CD4-positive, alpha-beta memory T cell (primary cell): ENCODE measurements at regions not wholly inside any gene's neighbourhood (a gene's known extent, or its start where the extent isn't known, plus 50 kb on each side); places are given as distances from the start of the nearest gene placed in this dataset.

Experiments
- CTCF ChIA-PET: fragments of 350-600 bp; sonication (Branson Sonifier 250); formaldehyde crosslinking; loops from one replicate; lab custom pipeline; 2021; ENCODE audit warnings: inconsistent platforms; ENCODE audit not compliant: partially characterized antibody; lab: Charles Lee
- POLR2A ChIA-PET: fragments of 350-600 bp; sonication (Branson Sonifier 250); formaldehyde crosslinking; loops from one replicate; lab custom pipeline; 2021; ENCODE audit not compliant: partially characterized antibody; lab: Charles Lee
- DNase-seq, 5 donors: peaks; one replicate each; pipeline versions ENCODE4 v3.0.0 to v3.0.0-alpha.2; 2020 to 2022; ENCODE audit warnings: mixed read lengths in 1 of 5
- H3K27ac ChIP-seq: one replicate; pipeline ENCODE4 v1.7.0; 2013; ENCODE audit warnings: low read depth, low read length
- H3K27me3 ChIP-seq: 2 replicates; pipeline ENCODE4 v1.7.0; 2013; ENCODE audit warnings: mild to moderate bottlenecking, low read length, moderate library complexity; ENCODE audit not compliant: insufficient read depth
- H3K36me3 ChIP-seq: 2 replicates; pipeline ENCODE4 v1.7.0; 2013; ENCODE audit warnings: mild to moderate bottlenecking, low read length, moderate library complexity; ENCODE audit not compliant: insufficient read depth
- H3K4me1 ChIP-seq: 2 replicates; pipeline ENCODE4 v1.7.0; 2013; ENCODE audit warnings: mild to moderate bottlenecking, low read length, moderate library complexity; ENCODE audit not compliant: insufficient read depth
- H3K4me3 ChIP-seq, 2 donors: one replicate each; pipeline ENCODE4 v1.7.0; 2013; ENCODE audit warnings: low read length in 2 of 2, mild to moderate bottlenecking in 1 of 2
- H3K9me3 ChIP-seq, 2 donors: one replicate each; pipeline ENCODE4 v1.7.0; 2013; ENCODE audit warnings: low read length in 2 of 2, control low read depth in 1 of 2; ENCODE audit not compliant: control insufficient read depth in 1 of 2
- H3K27ac Mint-ChIP-seq, 7 donors: one replicate each; pipeline ENCODE4 v1.8.0; 2020 to 2021; ENCODE audit warnings: mixed read lengths in 7 of 7, mild to moderate bottlenecking in 6 of 7, inconsistent platforms in 3 of 7, moderate library complexity in 3 of 7
- H3K27me3 Mint-ChIP-seq, 2 donors: one replicate each; pipeline ENCODE4 v1.8.0; 2020 to 2021; ENCODE audit warnings: mixed read lengths in 2 of 2
- H3K36me3 Mint-ChIP-seq, 2 donors: one replicate each; pipeline ENCODE4 v1.8.0; 2020 to 2021; ENCODE audit warnings: mixed read lengths in 2 of 2, inconsistent platforms in 1 of 2, mild to moderate bottlenecking in 1 of 2
- H3K4me1 Mint-ChIP-seq, 4 donors: one replicate each; pipeline ENCODE4 v1.8.0; 2020 to 2021; ENCODE audit warnings: mixed read lengths in 4 of 4, mild to moderate bottlenecking in 1 of 4
- H3K4me3 Mint-ChIP-seq, 8 donors: one replicate each; pipeline ENCODE4 v1.8.0; 2020 to 2021; ENCODE audit warnings: mixed read lengths in 8 of 8, mild to moderate bottlenecking in 7 of 8, moderate library complexity in 6 of 8, inconsistent platforms in 3 of 8
- H3K9me3 Mint-ChIP-seq, 8 donors: one replicate each; pipeline ENCODE4 v1.8.0; 2020 to 2021; ENCODE audit warnings: mixed read lengths in 8 of 8, mild to moderate bottlenecking in 5 of 8, inconsistent platforms in 3 of 8, moderate library complexity in 1 of 8
- intact Hi-C: fragments of 100-400 bp; cut with micrococcal nuclease; formaldehyde crosslinking; loops from one replicate; pipeline ENCODE4 v1.15.1; 2023

- no peak overlapping the region for H3K4me3 ChIP-seq
- H3K27me3 ChIP-seq, result no peaks in the 10 kb centered on the region
- no peak overlapping the region for H3K4me3 Mint-ChIP-seq
- intact Hi-C loops, result no loop called here
- no peak overlapping the region for H3K27ac Mint-ChIP-seq
- DNase-seq, result no peak
- no peaks in the 10 kb centered on the region for H3K4me1 Mint-ChIP-seq
- no peaks in the 10 kb centered on the region for H3K36me3 ChIP-seq
- H3K9me3 ChIP-seq, result no peaks in the 10 kb centered on the region
- no peak overlapping the region for H3K27ac ChIP-seq
- ChIA-PET CTCF (no interaction called here), POLR2A (no interaction called here)
- peaks cover 0 to 3% (median 0%) of the 10 kb centered on the region in 8 donors for H3K9me3 Mint-ChIP-seq
- no peaks in the 10 kb centered on the region for H3K27me3 Mint-ChIP-seq
- H3K4me1 ChIP-seq, result no peaks in the 10 kb centered on the region
- no peaks in the 10 kb centered on the region for H3K36me3 Mint-ChIP-seq
These were observed 202.9 kb upstream of the SOX4 start for GRCh38 chr6:21390532-21391213.

DNA sequence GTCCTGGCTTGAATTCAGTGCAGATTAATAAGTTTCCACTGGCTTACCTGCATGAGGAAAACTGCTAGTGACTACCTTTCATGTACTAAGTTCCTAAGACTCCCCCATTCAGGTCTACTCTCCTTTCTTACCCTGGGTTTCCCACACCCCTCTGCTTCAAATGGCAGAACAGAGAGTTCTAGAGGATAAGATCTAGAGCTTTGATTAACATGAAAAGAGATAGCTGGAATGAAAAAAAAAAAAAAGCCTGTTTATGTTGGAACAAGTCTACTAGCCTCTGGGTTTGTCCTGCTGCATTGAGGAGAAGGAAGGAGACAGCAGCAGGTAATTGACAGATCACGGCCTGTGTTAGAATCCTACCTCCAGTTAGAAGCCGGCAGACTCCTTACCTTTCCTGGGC is 201.4 kb upstream of the SOX4 start:
- CTCF ChIA-PET, result no interaction called here
- POLR2A ChIA-PET, result no interaction called here

DNA sequence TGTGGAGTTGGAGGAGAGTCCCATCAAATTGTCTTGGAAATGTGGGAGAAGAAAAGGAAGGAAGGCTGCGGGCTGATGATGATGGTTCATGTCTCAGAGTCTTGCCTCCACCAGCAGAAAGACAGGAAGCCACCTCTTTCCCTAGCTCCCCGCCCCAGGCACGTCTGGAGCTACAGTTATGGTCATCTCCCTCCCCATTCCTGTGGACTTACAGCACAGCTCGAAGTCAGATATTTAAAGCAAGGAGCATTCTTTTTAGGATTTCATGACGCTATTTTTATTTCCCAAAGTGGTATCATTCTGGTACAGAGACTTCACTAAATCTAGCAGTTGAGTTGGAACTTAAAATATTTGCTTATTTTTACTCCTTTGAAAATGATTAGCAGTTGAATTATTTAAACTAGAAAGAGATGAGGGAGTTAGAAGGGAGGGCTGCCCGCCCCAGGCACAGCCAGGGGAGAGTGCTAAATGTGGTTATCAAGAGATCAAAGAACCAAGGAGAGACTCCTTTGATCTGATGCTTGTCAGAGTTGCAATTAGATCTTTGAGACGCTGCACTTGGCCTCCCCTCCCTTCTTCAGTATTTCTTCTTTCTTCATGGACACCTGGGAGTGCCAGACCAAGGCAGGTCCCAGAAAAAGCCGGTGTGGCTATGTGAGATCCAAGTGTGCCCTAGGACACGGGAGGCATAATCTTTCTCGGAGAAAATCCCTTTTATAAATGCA is 199.9 kb upstream of the SOX4 start:
- Histone ChIP-seq H3K27me3 (no peaks in the 10 kb centered on the region), H3K4me1 (no peaks in the 10 kb centered on the region), H3K4me3 (no peak overlapping the region), H3K9me3 (no peaks in the 10 kb centered on the region), H3K27ac (no peak overlapping the region), H3K36me3 (no peaks in the 10 kb centered on the region)
- no peak for DNase-seq
- Mint-ChIP-seq H3K4me1 (no peaks in the 10 kb centered on the region), H3K4me3 (no peak overlapping the region), H3K9me3 (no peaks in the 10 kb centered on the region), H3K27me3 (peaks cover 0 to 2% of the 10 kb centered on the region in 2 donors), H3K36me3 (no peaks in the 10 kb centered on the region), H3K27ac (no peak overlapping the region)
- intact Hi-C loops, result no loop called here
- POLR2A ChIA-PET, result no interaction called here
- CTCF ChIA-PET, result no interaction called here

More for the DNA sequence above, 201.4 kb upstream of the SOX4 start:
- no peak for DNase-seq
- intact Hi-C loops, result no loop called here
- peaks cover 0 to 2% of the 10 kb centered on the region in 2 donors for H3K27me3 Mint-ChIP-seq
- H3K9me3 Mint-ChIP-seq, result peaks cover 0 to 3% (median 0%) of the 10 kb centered on the region in 8 donors
- H3K36me3 Mint-ChIP-seq, result no peaks in the 10 kb centered on the region
- no peaks in the 10 kb centered on the region for H3K4me1 Mint-ChIP-seq
- Histone ChIP-seq H3K9me3 (no peaks in the 10 kb centered on the region), H3K4me1 (no peaks in the 10 kb centered on the region), H3K27me3 (no peaks in the 10 kb centered on the region), H3K36me3 (no peaks in the 10 kb centered on the region), H3K27ac (no peak overlapping the region), H3K4me3 (no peak overlapping the region)
- no peak overlapping the region for H3K4me3 Mint-ChIP-seq
- H3K27ac Mint-ChIP-seq, result no peak overlapping the region

DNA sequence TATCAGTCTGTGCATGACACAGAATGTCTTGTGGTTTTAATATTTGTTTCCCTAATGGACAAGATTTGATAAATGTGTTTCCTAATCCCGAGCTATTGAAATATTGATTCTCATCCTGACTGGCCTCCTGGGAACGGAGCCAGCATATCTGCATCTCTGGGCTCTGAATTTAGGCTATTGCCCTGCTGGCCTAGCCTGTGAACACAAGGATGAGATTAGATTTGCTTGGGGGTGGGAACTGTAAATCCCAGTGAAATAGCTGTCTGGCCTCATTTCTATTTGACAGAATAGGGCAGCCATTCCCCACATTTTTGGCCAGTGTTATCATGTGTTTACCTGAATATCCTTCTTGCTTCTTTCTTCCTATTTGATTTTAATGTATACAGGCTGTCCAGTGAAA is 198.4 kb upstream of the SOX4 start:
- CTCF ChIA-PET, result no interaction called here
- no peak overlapping the region for H3K27ac Mint-ChIP-seq
- no peaks in the 10 kb centered on the region for H3K4me1 Mint-ChIP-seq
- H3K4me3 Mint-ChIP-seq, result no peak overlapping the region
- Histone ChIP-seq H3K4me3 (no peak overlapping the region), H3K36me3 (no peaks in the 10 kb centered on the region), H3K27ac (no peak overlapping the region), H3K27me3 (no peaks in the 10 kb centered on the region), H3K4me1 (no peaks in the 10 kb centered on the region), H3K9me3 (no peaks in the 10 kb centered on the region)
- H3K9me3 Mint-ChIP-seq, result no peaks in the 10 kb centered on the region
- H3K36me3 Mint-ChIP-seq, result no peaks in the 10 kb centered on the region
- DNase-seq, result no peak
- peaks cover 0 to 2% of the 10 kb centered on the region in 2 donors for H3K27me3 Mint-ChIP-seq
- POLR2A ChIA-PET, result no interaction called here
- intact Hi-C loops, result no loop called here

DNA sequence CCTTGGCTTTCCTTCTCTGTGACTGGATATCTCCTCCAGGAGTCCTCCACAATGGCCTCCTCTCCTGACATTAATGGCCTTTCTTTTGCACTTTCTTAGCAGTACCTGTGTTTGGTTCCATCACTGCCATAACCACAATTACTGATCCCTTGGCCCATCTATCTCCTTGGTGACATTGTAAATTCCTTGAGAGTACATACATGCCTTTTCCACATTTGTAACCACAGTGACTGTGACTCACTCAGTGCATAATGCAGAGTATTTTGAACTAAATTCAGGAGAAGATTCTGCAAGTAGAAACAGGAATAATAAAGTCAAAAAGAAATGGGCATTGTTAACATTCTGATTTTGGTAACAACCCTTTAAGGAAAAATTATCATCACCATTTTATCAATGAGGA is 197.2 kb upstream of the SOX4 start:
- Histone ChIP-seq H3K27me3 (no peaks in the 10 kb centered on the region), H3K4me3 (no peak overlapping the region), H3K9me3 (no peaks in the 10 kb centered on the region), H3K27ac (no peak overlapping the region), H3K36me3 (no peaks in the 10 kb centered on the region), H3K4me1 (no peaks in the 10 kb centered on the region)
- Mint-ChIP-seq H3K4me1 (no peaks in the 10 kb centered on the region), H3K27ac (no peak overlapping the region), H3K27me3 (peaks cover 0 to 2% of the 10 kb centered on the region in 2 donors), H3K4me3 (no peak overlapping the region), H3K36me3 (no peaks in the 10 kb centered on the region), H3K9me3 (no peaks in the 10 kb centered on the region)
- ChIA-PET POLR2A (no interaction called here), CTCF (no interaction called here)
- intact Hi-C loops, result no loop called here
- no peak for DNase-seq

DNA sequence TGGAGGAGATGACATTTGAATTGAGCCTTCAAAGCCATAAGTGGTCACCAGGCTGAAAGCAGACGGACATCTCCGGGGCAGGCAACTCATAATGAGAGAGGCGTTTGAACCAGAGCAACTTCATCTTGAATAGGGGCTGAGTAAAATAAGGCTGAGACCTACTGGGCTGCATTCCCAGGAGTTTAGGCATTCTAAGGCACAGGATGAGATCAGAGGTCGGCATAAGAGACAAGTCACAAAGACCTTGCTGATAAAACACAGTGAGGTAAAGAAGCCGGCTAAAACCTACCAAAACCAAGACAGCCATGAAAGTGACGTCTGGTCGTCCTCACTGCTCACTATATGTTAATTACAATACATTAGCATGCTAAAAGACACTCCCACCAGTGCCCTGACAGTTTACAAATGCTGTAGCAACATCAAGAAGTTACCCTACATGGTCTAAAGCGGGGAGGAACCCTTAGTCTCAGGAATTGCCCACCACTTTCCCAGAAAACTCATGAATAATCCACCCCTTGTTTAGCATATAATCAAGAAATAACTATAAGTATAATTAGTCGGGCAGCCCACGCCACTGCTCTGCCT is 194.7 kb upstream of the SOX4 start:
- H3K4me1 Mint-ChIP-seq, result peaks cover 0 to 2% (median 0%) of the 10 kb centered on the region in 4 donors
- no peaks in the 10 kb centered on the region for H3K36me3 Mint-ChIP-seq
- Histone ChIP-seq H3K4me1 (no peaks in the 10 kb centered on the region), H3K9me3 (no peaks in the 10 kb centered on the region), H3K27ac (no peak overlapping the region), H3K4me3 (no peak overlapping the region), H3K36me3 (no peaks in the 10 kb centered on the region), H3K27me3 (no peaks in the 10 kb centered on the region)
- intact Hi-C loops, result no loop called here
- DNase-seq, result no peak
- H3K9me3 Mint-ChIP-seq, result no peaks in the 10 kb centered on the region
- peaks cover 0 to 2% of the 10 kb centered on the region in 2 donors for H3K27me3 Mint-ChIP-seq
- ChIA-PET POLR2A (no interaction called here), CTCF (no interaction called here)
- H3K27ac Mint-ChIP-seq, result no peak overlapping the region
- no peak overlapping the region for H3K4me3 Mint-ChIP-seq

- Mint-ChIP-seq H3K9me3 (no peaks in the 10 kb centered on the region), H3K4me1 (peaks cover 0 to 2% (median 0%) of the 10 kb centered on the region in 4 donors), H3K36me3 (no peaks in the 10 kb centered on the region), H3K4me3 (no peak overlapping the region), H3K27ac (peak overlapping the region in 1 of 7 donors; percentile 4), H3K27me3 (no peaks in the 10 kb centered on the region)
- Histone ChIP-seq H3K9me3 (no peaks in the 10 kb centered on the region), H3K36me3 (no peaks in the 10 kb centered on the region), H3K4me1 (no peaks in the 10 kb centered on the region), H3K27me3 (no peaks in the 10 kb centered on the region), H3K4me3 (no peak overlapping the region), H3K27ac (no peak overlapping the region)
- ChIA-PET POLR2A (no interaction called here), CTCF (no interaction called here)
- intact Hi-C loops, result no loop called here
- DNase-seq, result no peak
These were observed 191.2 kb upstream of the SOX4 start for GRCh38 chr6:21402368-21402767.
